Fibroblast of skin of right quadriceps (primary cell): ENCODE measurements at regions not wholly inside any gene's neighbourhood (a gene's known extent, or its start where the extent isn't known, plus 50 kb on each side); places are given as distances from the start of the nearest gene placed in this dataset.

Experiments used
- DNase-seq: peaks from one replicate; pipeline ENCODE4 v3.0.0-alpha.2; 2013

DNA sequence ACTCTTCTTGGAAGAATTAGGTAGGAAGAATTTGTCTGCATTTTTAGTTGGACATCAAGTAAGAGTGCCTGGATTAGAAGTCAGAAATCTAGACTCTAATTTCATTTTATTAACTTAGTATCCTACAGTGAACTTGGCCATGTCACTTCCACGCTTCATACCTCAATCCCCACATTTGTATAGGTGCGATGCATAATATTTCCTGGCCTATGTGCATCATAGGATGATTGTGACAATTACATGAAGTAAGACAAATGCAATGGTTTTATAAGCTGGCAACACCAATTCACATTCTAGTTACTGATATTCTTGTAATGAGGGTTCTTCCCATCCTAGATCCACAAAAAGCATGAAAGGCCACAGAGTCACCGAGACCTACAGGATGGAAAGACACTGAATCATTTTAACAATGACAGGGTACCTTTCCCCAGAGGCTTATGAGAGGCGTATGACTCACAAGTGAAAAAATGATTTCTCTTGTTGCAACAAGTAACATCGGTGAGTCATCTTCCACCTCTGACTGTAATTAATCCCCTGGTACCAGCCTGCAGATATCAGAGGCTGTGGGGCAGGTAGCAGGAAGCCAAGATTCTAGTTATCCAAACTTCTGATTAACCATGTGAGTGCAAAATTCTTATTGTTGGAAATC, 56.0 kb upstream of the OR5AK2 start:
- peak; percentile 22 for DNase-seq

DNA sequence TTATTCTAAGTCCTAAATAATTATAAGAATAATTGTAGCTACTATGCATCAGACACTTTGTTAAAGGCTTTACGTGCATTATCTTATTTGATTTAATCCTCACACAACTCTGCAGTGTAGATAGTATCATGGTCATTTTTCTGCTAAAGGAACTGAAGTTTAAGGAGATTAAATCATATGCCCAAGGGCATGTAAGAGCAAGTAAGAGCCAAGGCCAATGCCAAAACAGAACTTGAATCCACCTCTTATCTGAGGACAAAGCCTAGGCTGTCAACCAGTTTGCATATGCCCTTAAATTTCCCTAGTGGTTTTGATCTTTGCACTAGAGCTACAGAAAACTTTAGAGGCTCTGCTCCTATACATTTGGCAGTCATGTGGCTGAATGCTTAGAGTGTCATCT, 65.6 kb upstream of the OR5AK2 start:
- no peak for DNase-seq

DNA sequence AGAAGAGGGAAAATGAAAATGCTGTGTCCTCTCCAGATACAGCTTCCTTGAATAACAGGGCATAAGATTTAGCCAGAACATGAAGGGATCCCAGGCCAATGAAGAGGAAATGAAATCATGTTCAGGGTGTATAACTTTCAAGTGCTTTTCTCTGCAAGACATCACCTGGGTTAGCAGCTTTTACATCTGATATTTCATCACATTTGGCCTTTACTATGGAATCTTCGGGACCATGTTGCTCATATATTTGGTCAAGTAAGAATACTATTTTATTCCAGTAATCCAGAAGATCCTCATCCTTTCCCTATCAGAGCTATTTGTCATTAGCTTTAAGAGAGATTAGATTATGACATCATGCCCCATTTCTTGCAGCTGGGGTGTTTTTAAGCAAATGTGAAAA, 66.3 kb upstream of the OR5AK2 start:
- DNase-seq: no peak

DNA sequence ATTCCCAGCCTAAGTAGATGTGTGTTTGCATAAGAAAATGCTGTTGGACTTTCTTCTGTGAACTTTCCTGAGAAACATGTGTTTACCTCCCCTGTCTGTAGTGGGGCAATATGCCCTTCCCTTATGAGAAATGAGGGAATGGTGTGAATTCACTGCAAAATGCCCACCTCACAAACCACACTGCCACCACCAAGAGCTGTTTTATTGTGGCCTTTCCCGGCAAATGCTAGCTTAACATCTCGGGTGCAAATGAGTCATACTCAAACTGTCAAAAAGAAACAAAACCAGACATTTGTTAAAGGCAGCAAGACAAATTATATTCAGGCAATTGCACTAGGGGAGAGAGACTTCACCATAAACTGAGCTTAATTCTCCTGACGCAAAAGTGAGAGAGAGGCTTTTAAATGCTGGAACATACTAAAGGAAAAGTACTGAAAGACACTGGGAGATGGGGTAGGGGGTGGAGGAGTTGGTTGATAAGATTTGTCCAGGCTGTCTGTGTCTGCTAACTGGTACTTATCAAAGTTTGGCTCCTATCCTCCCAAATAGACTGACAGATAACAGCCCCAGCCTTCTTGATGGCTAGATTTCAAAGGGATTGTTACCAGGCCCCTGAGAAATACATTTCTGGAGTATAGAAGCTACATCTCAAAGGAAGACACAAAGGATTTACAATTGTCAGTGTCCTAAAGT, 70.9 kb upstream of the OR5AK2 start:
- no peak for DNase-seq

DNA sequence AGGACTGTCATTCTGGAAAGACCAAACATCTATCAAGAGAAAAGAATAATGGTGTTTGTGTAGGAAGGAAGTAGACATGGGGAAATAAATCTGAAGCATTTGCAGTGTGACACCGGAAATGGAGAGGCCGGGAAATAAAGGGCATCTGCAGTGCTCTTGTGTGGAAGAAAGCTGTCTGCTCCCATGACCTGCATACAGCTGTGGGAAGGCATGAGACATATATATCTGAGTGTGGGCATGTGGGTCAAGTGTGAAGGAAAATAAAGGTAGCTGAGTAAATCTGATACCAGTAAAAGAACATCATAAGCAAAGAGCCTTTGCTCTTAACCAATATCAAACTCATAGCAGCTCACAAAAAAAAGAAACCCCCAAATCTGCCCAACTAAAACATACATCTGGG, 72.1 kb upstream of the OR5AK2 start:
- DNase-seq: no peak

DNA sequence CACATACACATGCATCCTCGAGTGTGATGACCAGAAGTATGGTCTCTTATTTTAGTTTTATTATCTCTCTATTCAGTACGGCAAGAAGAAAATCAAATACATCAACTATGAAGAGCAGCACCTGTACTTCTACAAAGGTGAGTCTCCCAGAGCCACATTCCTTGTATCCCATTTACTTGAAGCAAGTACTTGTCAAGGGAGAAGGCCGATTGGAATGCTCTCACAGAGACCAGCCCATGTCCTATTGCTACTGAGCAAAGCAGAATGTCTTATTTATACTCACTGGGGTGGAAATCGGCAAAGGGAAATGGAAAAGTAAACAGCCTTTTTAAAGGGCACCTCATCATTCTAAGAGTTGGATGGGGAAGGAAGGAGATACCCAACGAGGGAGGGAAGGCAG, 72.6 kb upstream of the OR5AK2 start:
- DNase-seq: no peak

DNA sequence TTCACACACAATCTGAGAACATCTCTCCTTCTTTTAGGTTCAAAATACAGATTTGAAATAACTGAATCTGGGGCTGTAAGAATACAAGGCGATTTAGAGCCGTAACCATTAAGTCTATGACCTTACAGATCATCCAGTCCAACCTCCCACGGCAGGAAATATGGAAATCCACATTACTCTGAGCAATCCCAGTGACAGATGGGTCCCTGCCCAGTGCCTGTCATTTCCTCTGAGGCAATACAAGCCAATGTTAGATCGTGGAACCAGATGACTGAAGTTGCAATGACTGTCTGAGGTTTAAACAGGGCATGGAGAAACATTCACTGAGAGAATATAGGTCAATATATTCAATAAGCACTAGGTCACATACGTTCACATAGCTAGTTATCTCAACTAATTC, 77.4 kb upstream of the OR5AK2 start:
- DNase-seq: no peak

DNA sequence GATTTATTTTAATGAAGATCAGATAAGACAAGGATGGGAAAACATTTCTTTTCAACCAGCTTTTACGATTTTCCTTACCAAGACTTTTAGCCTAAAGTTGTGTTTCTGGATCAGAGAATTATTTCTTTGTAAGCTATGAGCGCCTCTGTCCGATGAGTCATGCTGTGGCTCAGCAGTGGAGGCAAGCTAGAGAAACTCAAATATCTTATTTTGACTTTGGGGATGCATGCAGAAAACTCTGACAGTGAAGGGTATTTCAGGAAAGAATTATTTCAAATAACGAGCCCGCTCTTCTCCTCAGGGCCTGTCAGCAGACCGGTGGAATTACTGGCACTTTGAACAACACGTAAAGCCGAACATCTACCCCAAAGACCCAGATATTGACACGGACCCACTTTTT, 77.9 kb upstream of the OR5AK2 start:
- DNase-seq: no peak

DNA sequence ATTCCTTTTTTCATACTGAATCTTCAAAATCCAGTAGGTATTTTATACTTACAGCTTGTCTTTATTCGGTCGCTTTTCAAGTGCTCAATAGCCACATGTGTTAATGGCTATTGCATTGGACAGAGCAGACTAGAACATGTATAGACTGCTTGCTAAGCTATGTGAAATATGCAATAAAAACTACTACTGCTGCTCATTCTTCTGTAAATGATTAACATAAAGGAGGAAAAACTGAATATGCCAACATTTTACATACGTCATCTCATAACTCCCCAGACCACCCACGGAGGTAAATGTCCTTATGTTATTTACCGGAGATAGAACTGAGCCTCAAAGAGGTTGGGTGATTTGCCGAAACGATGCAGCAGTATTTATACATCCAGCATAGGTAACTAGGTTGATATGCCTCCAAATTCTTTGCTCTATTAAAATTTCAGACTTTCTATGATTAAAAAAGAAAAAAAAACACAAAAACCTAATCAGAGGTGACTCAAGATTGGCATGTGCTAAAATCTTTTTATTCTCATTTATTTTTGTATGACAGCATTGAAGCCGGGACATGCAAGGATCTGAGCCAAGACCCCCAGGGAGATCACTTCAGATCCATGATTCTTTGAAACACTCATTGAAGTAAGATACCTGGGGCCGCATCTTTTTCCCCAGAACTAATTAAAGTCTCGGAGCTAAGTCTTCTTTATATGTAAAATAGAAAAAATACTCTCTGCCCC, 78.5 kb upstream of the OR5AK2 start:
- DNase-seq: no peak

DNA sequence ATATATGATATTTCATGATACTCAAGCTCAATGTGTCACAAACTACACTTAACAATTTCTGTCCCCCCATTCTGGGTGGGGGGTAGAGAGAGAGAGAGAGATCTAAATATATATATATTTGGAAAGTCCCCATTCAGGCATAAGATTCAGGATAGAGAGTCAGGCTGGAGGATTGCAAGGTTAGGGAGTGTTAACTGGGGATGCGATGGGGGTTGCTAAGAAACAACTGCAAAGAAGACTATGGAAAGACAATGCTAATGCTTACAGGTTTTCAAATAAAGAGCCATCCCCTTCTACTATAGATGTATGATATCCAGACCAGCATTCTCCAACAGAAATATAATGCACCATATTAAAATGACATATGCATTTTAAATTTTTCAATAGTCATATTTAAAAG, 79.2 kb upstream of the OR5AK2 start:
- no peak for DNase-seq

DNA sequence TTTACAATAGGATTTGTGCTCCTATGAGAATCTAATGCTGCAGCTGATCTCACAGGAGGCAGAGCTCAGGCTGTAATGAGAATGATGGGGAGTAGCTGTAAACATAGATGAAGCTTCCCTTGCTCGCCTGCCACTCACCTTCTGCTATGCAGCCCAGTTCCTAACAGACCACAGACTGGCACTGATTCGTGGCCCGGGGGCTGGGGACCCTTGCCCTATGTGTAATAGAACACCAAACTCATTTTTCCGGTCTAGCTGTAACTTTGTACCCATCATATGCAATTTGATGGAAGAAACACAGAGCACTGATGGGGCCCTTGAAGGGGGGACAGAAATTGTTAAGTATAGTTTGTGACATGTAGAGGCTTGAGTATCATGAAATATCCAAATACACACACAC, 79.6 kb upstream of the OR5AK2 start:
- DNase-seq: no peak

DNA sequence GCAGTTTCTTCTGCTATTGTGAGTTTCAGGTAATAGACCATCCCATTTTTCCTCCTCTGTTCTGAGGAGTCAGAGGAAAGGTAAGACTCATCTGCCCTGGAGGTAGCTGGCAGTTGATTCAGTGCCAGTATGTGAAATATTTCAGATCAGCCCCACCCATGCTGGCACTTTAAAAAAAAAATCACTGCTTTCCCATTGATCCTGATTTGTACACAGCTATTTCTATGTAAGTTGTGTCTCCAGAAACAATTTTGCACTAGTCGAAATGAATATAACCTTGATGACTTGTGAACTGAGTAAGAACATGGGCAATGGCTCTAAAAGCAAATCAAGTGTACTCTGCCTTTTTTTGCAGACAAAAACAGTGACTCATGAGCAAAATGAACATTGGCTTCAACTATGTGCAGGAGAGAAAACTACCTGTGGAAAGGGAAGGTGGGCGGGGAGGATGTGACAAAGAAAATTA, 82.0 kb upstream of the OR5AK2 start:
- no peak for DNase-seq

DNA sequence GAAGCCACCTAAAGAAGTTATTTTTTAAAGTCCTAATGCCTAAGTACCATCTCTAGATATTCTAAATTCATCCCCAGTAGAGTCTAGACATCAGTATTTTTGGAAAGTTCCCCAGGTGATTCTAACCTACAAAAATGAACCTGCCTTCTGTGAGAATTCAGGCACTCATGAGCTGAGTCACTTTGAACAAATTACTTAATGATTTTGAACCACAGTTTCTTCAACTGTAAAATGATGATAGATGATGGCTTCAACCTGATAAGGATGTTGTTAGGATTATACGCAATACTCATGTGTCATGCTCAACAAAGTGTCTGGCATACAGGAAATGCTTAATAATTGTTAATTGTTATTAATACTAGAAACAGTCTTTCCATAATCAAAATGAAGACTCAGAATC, 82.8 kb upstream of the OR5AK2 start:
- no peak for DNase-seq

DNA sequence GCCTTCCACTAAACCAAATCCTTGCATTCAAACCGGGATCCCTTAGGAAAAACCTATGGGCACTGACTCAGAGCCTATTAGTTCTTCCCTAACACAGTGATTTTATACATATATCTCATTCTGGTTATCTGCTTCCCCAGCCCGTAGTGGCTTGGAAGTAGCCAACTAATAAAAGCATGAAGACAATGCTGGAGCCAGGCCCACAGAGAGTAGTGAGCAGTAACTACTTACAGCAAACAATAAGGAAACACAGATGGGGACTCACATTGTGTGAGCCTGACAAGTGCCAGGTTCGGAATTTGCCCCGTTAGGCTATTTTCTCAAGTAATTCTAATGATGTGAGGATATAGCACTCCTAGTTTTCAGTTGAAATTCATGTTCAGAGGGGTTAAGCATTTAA, 83.3 kb upstream of the OR5AK2 start:
- DNase-seq: no peak

DNA sequence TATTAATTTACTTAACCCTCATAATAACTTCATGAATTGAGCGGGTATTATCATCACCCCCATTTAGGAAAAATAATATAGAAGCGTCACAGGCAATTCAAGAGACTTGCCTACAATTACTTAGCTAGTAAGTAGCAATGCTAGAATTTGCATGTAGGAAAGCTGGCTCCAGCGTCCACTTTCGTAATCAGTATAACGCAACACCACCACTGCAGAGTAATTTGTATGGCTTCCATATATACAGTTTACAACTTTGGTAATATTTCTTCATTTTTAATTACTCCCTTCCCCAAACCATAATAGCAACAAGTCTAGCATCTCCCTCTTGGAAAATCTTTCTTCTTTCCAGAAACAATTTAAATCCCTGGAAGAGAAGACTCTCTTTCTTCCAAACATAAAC, 89.9 kb upstream of the OR5AK2 start:
- no peak for DNase-seq

DNA sequence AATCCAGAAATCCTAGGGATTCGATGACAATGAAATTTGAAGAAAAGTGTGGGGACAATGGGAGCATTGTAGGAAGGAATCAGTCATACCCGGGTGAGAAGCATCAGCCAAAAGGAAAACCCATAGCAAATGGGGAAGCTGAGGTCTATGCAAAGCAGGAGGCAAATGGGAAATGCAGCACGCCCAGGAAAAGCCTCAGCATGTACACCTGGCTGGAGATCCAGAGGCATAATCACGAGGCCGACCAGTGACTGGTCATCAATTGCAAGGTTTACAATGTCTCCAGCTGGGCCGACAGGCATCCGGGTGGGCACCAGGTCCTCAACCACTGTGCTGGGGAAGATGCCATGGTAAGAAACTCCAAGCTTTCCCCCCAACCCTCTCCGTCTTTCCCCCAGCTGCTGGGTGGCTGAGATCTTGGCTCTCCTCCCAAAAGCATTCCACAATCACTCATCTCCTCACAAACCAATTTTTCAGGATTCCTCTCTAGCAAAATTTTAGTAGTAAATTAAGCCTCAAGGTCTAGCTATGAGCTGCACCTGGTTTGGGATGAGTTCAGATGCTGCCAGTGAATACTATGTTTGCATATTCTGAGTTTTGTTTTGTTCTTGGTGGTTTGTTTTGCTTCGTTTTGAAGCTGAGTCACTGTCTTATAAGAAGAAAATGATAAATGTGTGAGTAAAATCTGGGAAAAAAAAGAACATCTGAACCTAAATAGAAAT, 98.0 kb upstream of the OR5AK2 start:
- DNase-seq: no peak

DNA sequence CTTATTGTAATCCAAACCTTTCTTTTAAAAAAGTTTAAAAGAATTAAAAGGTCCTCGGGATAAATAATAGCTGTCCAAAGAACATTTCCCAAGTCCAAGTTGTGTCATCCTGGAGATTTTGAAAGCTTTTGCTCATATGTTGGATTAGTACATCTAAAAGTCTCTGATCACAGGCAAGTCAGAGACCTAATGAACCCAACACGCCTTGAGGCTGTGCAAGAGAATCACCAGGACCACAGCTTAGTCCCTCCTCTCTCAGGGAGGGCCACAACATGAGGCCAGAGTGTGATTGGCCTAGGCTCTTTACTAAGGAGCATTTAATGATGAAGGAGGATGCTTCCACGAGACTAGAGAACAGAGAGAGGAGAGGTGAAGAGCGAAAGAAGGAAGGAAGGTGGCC, 98.7 kb upstream of the OR5AK2 start:
- no peak for DNase-seq

DNA sequence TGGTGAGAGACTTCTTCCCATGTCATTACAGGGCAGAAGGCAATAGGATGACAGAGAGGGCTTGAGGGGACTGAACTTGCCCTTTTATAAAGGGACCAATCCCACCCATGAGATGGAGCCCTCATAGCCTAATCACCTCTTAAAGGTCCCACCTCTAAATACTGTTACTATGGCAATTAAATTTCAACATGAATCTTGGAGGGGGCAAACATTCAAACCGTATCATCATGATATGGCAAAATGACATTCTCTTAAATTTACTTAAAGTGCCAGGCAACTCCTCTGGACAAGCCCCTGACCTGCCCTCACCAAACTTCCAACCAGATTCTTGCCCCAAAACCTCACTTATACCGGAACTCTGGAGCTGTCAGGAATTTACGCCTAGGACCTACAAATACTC, 100.8 kb upstream of the OR5AK2 start:
- DNase-seq: no peak

DNA sequence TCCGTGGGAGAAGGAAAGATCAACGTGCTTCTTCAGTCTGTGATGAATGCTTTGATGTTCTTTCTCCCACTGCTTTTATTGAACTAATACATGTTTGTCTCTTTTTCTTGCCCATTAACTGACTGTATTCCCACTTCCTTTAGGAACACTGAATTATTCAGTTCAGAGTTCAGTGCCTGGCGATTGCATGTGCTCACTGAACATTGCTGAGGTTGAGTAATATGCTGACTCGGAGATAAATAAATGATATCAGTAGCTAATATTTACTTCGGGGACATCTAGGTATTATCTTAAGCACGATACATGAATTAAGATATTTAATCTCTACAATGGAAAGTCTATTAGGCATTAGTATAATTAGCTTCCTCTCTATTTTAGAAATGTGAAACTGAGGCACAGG, 102.3 kb upstream of the OR5AK2 start:
- DNase-seq: no peak

DNA sequence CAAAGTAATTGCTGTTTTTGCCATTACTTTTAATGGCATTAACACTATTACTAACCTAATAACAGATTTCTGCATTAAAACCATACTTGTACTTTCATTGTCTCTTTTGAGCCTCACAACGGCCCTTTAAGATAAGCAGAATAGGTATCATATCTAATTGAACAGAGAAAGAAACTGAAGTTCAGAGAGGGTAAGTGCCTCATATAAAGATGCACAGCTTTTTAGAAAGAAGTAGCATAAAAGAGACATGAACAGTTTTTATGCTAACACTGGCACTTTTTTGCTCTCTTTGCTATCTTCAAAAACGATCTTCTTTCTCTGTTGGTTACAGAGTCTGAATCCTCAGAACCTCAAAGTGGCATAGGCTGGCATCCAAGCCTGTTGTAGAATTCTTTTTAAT, 102.9 kb upstream of the OR5AK2 start:
- DNase-seq: no peak

DNA sequence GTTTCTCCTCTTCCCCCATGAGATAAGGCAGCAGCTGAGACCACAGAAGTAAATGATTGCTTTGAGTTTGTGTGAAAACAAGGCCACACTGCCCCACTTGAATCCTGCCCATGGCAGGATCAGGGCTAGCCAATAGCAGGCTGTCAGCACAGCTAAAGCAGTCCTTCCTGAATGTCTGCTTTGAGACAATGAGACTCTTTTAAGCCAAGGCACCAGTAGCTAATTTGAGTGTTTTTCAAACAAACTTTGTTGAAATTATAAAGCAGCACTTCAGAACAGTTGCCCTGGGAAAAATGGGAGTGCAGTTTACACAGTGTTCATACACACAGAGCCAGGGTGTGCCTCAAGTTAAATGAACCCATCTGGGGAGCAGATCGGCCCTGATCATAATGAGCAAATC, 103.5 kb upstream of the OR5AK2 start:
- DNase-seq: no peak

DNA sequence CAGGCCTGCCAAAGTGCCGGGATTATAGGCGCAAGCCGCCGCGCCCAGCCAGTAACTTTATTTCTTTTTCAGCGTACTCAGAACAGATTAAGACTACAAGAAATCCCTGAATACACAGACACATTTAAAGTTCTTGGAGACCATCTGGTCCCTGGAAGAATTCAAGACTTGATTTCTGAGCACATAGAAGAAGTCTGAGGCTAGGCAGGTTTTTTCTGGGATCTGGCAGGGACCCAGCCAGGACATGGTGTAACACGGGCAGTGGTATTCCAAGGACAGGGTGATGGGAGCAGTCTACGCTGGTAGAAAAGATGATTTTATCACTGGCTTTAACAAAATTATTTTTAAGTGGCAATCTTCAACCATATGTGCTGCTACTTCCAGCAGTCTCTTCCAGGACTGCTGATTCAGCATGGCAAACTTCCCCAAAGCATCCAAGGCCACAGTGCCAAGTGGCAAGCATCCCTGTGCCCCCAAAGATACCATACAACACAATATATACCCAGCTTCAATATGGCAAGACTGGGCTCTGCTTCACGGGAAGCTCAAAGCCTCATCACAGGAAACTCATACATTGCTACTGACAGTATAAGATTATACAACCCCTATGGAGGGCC, 105.2 kb upstream of the OR5AK2 start:
- DNase-seq: no peak

DNA sequence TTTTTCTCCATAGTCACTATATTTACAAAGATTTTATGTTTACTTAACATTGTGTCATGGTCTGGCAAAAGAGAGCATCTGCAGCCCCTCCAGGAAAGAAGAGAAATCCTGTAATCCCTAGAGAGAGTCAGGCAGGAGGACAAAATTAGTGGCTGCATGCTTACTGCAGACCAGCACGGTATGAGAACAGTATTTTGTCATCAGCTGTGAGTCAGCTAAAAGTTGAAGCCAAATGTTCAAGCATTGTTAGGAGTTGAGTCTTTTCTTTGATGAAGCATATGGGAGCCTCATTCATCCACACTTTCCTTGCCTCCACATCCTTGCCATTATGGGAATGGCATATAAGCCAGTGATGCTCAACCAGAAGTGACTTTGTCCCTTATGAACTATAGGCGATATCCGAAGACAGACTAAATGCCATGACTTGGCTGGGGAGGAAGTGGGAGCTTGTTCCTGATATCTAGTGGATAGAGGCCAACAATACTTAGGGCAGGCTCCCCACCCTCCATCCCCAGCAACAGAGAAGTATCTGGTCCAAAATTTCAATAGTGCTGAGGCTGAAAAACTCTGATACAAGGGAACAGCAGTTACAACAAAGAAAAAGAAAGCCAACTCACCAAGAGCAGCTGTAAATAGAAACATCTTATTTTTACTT, 112.0 kb upstream of the OR5AK2 start:
- no peak for DNase-seq
